Smooth muscle cell (in vitro differentiated cells): ENCODE measurements at regions not wholly inside any gene's neighbourhood (a gene's known extent, or its start where the extent isn't known, plus 50 kb on each side); places are given as distances from the start of the nearest gene placed in this dataset.

ENCODE experiments used
- DNase-seq: peaks from one replicate; lab custom pipeline; 2025; ENCODE audit not compliant: unreplicated experiment; lab: John Stamatoyannopoulos, UW
- H2AFZ ChIP-seq: fragments of 200-600 bp; sonication (generic); 2 replicates; pipeline ENCODE4 v1.6.0; 2016; ENCODE audit warnings: antibody characterized with exemption, low read depth, mild to moderate bottlenecking
- H3F3A ChIP-seq: fragments of 200-600 bp; sonication (generic); 2 replicates; pipeline ENCODE4 v1.6.0; 2017; ENCODE audit warnings: antibody characterized with exemption, low read depth
- H3K27ac ChIP-seq: fragments of 200-600 bp; sonication (generic); 2 replicates; pipeline ENCODE4 v1.5.1; 2016; ENCODE audit warnings: low read depth, mild to moderate bottlenecking
- H3K27me3 ChIP-seq: fragments of 200-600 bp; sonication (generic); 2 replicates; pipeline ENCODE4 v1.6.1; 2016; ENCODE audit warnings: low read depth, mild to moderate bottlenecking
- H3K36me3 ChIP-seq: fragments of 200-600 bp; sonication (generic); 2 replicates; pipeline ENCODE4 v1.5.1; 2016; ENCODE audit warnings: low read depth
- H3K4me1 ChIP-seq: fragments of 200-600 bp; sonication (generic); 2 replicates; pipeline ENCODE4 v1.5.1; 2016; ENCODE audit warnings: low read depth
- H3K4me2 ChIP-seq: fragments of 200-600 bp; sonication (generic); 2 replicates; pipeline ENCODE4 v1.6.0; 2016; ENCODE audit warnings: mild to moderate bottlenecking
- H3K4me3 ChIP-seq: fragments of 200-600 bp; sonication (generic); 2 replicates; pipeline ENCODE4 v1.5.1; 2016; ENCODE audit warnings: mild to moderate bottlenecking
- H3K79me2 ChIP-seq: fragments of 200-600 bp; sonication (generic); 2 replicates; pipeline ENCODE4 v1.6.0; 2016; ENCODE audit warnings: low read depth, mild to moderate bottlenecking
- H3K9ac ChIP-seq: fragments of 200-600 bp; sonication (generic); 2 replicates; pipeline ENCODE4 v1.6.0; 2016; ENCODE audit warnings: low read depth
- H3K9me3 ChIP-seq: fragments of 200-600 bp; sonication (generic); replicated peaks from 2 replicates; pipeline ENCODE4 v1.5.1; 2016; ENCODE audit warnings: low read depth
- H4K20me1 ChIP-seq: fragments of 200-600 bp; sonication (generic); 2 replicates; pipeline ENCODE4 v1.6.0; 2016; ENCODE audit warnings: low read depth
- CTCF ChIP-seq: fragments of 200-600 bp; sonication (generic); IDR thresholded peaks from 2 replicates; pipeline ENCODE4 v1.5.1; 2017; ENCODE audit warnings: borderline replicate concordance, mild to moderate bottlenecking, antibody characterized with exemption; ENCODE audit not compliant: insufficient read depth, poor library complexity, severe bottlenecking
- WGBS: methylation state at CpG from one replicate; pipeline ENCODE4 v1.1.7; 2016; ENCODE audit warnings: low lambda C conversion rate; 5-methylcytosine and 5-hydroxymethylcytosine counted together

DNA sequence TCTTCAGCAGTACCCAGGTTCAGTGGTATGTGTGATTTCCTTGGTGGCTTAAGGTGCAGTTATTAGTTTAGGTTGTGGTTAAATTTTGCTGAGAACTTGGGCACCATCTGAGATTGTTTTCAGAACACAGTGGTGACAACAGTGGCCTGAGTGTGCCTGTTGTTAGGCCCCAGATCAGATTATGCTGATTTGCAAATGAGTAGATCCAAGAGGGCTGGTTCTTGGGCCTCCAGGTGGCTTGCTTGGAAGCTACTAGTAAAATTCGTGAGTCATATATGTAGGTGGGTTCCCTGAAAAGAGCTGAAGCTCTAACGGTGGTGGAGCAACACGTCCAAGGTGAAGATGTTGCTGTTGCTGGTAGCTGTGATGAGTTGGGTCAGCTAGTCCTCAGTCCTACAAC, 2619.6 kb downstream of the PCDH7 start:
- 79% methylated on average over 3 of the region's 3 CpGs for WGBS
- no peak overlapping the region for H3K4me3 ChIP-seq
- no peaks in the 10 kb centered on the region for H3K27me3 ChIP-seq
- peaks cover 12% of the 10 kb centered on the region for H3K9me3 ChIP-seq
- no peaks in the 10 kb centered on the region for H3K4me1 ChIP-seq
- no peaks in the 10 kb centered on the region for H3F3A ChIP-seq
- no peak for TF ChIP-seq CTCF
- no peak overlapping the region for H3K9ac ChIP-seq
- H2AFZ ChIP-seq: no peak overlapping the region
- no peak overlapping the region for H3K27ac ChIP-seq
- no peak for DNase-seq
- H3K4me2 ChIP-seq: no peak overlapping the region
- no peaks in the 10 kb centered on the region for H3K79me2 ChIP-seq
- H4K20me1 ChIP-seq: no peaks in the 10 kb centered on the region
- no peaks in the 10 kb centered on the region for H3K36me3 ChIP-seq

GRCh38 chr4:33340168-33340567, 2620.0 kb downstream of the PCDH7 start:
- WGBS: 98% methylated on average over 5 of the region's 5 CpGs
- H3K27me3 ChIP-seq: no peaks in the 10 kb centered on the region
- no peak overlapping the region for H3K9ac ChIP-seq
- TF ChIP-seq CTCF: no peak
- H3K4me2 ChIP-seq: no peak overlapping the region
- no peaks in the 10 kb centered on the region for H3K4me1 ChIP-seq
- DNase-seq: no peak
- no peak overlapping the region for H3K27ac ChIP-seq
- H3F3A ChIP-seq: no peaks in the 10 kb centered on the region
- H3K79me2 ChIP-seq: no peaks in the 10 kb centered on the region
- no peaks in the 10 kb centered on the region for H3K36me3 ChIP-seq
- no peak overlapping the region for H3K4me3 ChIP-seq
- H2AFZ ChIP-seq: no peak overlapping the region
- H4K20me1 ChIP-seq: no peaks in the 10 kb centered on the region
- H3K9me3 ChIP-seq: peaks cover 12% of the 10 kb centered on the region

DNA sequence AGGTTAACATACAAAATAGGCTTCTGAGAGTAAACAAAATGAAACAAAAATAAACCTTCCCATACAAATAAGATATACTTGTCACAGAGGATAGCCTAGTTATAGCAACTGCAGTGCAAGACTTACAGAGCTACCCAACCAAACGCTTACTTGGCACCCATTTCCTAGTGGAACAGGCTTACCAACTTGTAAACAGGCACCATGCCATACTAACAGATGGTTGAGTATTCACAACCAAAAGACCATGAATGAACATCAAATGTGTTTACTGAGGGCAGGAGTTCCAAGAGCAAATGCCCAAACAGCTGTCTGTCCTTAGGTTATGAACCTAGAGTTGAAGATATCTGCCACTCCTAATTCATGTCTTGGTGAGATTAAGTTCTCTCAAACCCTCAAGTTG, 2629.2 kb downstream of the PCDH7 start:
- H3F3A ChIP-seq: no peaks in the 10 kb centered on the region
- 90% methylated on average over 1 of the region's 1 CpG for WGBS
- no peak for DNase-seq

More for the DNA sequence above, 2629.2 kb downstream of the PCDH7 start:
- no peak overlapping the region for H3K9ac ChIP-seq
- H4K20me1 ChIP-seq: no peaks in the 10 kb centered on the region
- H3K4me1 ChIP-seq: no peaks in the 10 kb centered on the region
- H3K27ac ChIP-seq: no peak overlapping the region
- H3K36me3 ChIP-seq: no peaks in the 10 kb centered on the region
- no peaks in the 10 kb centered on the region for H3K9me3 ChIP-seq
- no peak for TF ChIP-seq CTCF
- no peaks in the 10 kb centered on the region for H3K27me3 ChIP-seq
- no peak overlapping the region for H3K4me2 ChIP-seq
- H3K4me3 ChIP-seq: no peak overlapping the region
- H3K79me2 ChIP-seq: no peaks in the 10 kb centered on the region
- no peak overlapping the region for H2AFZ ChIP-seq
